MM.1S (cell line): ENCODE measurements at regions not wholly inside any gene's neighbourhood (a gene's known extent, or its start where the extent isn't known, plus 50 kb on each side); places are given as distances from the start of the nearest gene placed in this dataset.

ENCODE experiments used
- DNase-seq: peaks from one replicate; pipeline ENCODE4 v3.0.0-alpha.2; 2015
- H2AFZ ChIP-seq: fragments of 300-600 bp; sonication (generic); 2 replicates; pipeline ENCODE4 v1.6.0; 2016; ENCODE audit warnings: antibody characterized with exemption, low read length
- H3F3A ChIP-seq: fragments of 300-600 bp; sonication (generic); 2 replicates; pipeline ENCODE4 v1.6.1; 2016; ENCODE audit warnings: mild to moderate bottlenecking, antibody characterized with exemption, low read length, moderate library complexity, mixed read lengths; ENCODE audit not compliant: insufficient read depth
- H3K27ac ChIP-seq: fragments of 300-600 bp; sonication (generic); 2 replicates; pipeline ENCODE4 v1.5.1; 2016; ENCODE audit warnings: mild to moderate bottlenecking, low read length
- H3K27me3 ChIP-seq: fragments of 300-600 bp; sonication (generic); replicated peaks from 2 replicates; pipeline ENCODE4 v1.6.0; 2016; ENCODE audit warnings: low read length; ENCODE audit not compliant: insufficient read depth
- H3K36me3 ChIP-seq: fragments of 300-600 bp; sonication (generic); replicated peaks from 2 replicates; pipeline ENCODE4 v1.6.1; 2016; ENCODE audit warnings: mild to moderate bottlenecking, low read length, mixed read lengths; ENCODE audit not compliant: insufficient read depth
- H3K4me1 ChIP-seq: fragments of 300-600 bp; sonication (generic); 2 replicates; pipeline ENCODE4 v1.6.1; 2016; ENCODE audit warnings: low read length, mixed read lengths
- H3K4me2 ChIP-seq: fragments of 300-600 bp; sonication (generic); 2 replicates; pipeline ENCODE4 v1.6.0; 2016; ENCODE audit warnings: low read depth, low read length
- H3K4me3 ChIP-seq: fragments of 300-600 bp; sonication (generic); 2 replicates; pipeline ENCODE4 v1.5.1; 2016; ENCODE audit warnings: low read length, mixed read lengths
- H3K79me2 ChIP-seq: fragments of 300-600 bp; sonication (generic); 2 replicates; pipeline ENCODE4 v1.6.1; 2016; ENCODE audit warnings: mixed run types, low read length, mixed read lengths
- H3K9ac ChIP-seq: fragments of 300-600 bp; sonication (generic); 2 replicates; pipeline ENCODE4 v1.6.1; 2016; ENCODE audit warnings: low read length, mixed read lengths
- H3K9me2 ChIP-seq: fragments of 300-600 bp; sonication (generic); replicated peaks from 2 replicates; pipeline ENCODE4 v1.6.1; 2016; ENCODE audit warnings: mild to moderate bottlenecking, low read length, mixed read lengths; ENCODE audit not compliant: insufficient read depth
- H3K9me3 ChIP-seq: fragments of 300-600 bp; sonication (generic); replicated peaks from 2 replicates; pipeline ENCODE4 v1.6.1; 2016; ENCODE audit warnings: mild to moderate bottlenecking, low read length, mixed read lengths; ENCODE audit not compliant: insufficient read depth
- H4K20me1 ChIP-seq: fragments of 300-600 bp; sonication (generic); 2 replicates; pipeline ENCODE4 v1.6.1; 2016; ENCODE audit warnings: mild to moderate bottlenecking, low read length, moderate library complexity, mixed read lengths; ENCODE audit not compliant: insufficient read depth
- EZH2 ChIP-seq: fragments of 300-600 bp; sonication (generic); optimal IDR thresholded peaks from 2 replicates; pipeline ENCODE3; 2017; ENCODE audit warnings: low read depth, mild to moderate bottlenecking, antibody characterized with exemption, low read length, mixed read lengths
- EZH2phosphoT487 ChIP-seq: fragments of 300-600 bp; sonication (generic); IDR thresholded peaks from 2 replicates; pipeline ENCODE4 v1.6.1; 2018; ENCODE audit warnings: antibody characterized with exemption, low read length
- TF ChIP-seq, protein P1 (sequence below): fragments of 300-600 bp; sonication (generic); IDR thresholded peaks from 2 replicates; pipeline ENCODE4 v1.5.1; 2016; ENCODE audit warnings: antibody characterized with exemption, low read length, mixed read lengths

GRCh38 chr12:105733579-105733978 is 403.1 kb downstream of the C12orf75 start:
- Histone ChIP-seq H4K20me1 (no peaks in the 10 kb centered on the region), H3K4me2 (no peak overlapping the region)
- no peak for DNase-seq

GRCh38 chr12:105736498-105736897 is 402.3 kb downstream of the NUAK1 start:
- Histone ChIP-seq H3K4me3 (no peak overlapping the region), H3F3A (no peaks in the 10 kb centered on the region), H4K20me1 (no peaks in the 10 kb centered on the region), H3K27me3 (no peaks in the 10 kb centered on the region), H3K4me1 (no peaks in the 10 kb centered on the region), H3K9me2 (no peaks in the 10 kb centered on the region), H3K4me2 (no peak overlapping the region), H3K79me2 (no peaks in the 10 kb centered on the region), H3K36me3 (no peaks in the 10 kb centered on the region), H3K9ac (no peak overlapping the region), H2AFZ (no peak overlapping the region), H3K27ac (no peak overlapping the region), H3K9me3 (no peaks in the 10 kb centered on the region)
- no peak for TF ChIP-seq EZH2
- TF ChIP-seq EZH2phosphoT487: no peak
- TF ChIP-seq, protein P1, sequence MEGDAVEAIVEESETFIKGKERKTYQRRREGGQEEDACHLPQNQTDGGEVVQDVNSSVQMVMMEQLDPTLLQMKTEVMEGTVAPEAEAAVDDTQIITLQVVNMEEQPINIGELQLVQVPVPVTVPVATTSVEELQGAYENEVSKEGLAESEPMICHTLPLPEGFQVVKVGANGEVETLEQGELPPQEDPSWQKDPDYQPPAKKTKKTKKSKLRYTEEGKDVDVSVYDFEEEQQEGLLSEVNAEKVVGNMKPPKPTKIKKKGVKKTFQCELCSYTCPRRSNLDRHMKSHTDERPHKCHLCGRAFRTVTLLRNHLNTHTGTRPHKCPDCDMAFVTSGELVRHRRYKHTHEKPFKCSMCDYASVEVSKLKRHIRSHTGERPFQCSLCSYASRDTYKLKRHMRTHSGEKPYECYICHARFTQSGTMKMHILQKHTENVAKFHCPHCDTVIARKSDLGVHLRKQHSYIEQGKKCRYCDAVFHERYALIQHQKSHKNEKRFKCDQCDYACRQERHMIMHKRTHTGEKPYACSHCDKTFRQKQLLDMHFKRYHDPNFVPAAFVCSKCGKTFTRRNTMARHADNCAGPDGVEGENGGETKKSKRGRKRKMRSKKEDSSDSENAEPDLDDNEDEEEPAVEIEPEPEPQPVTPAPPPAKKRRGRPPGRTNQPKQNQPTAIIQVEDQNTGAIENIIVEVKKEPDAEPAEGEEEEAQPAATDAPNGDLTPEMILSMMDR: no peak
- DNase-seq: no peak

More at GRCh38 chr12:105733579-105733978, 403.1 kb downstream of the C12orf75 start:
- H3K9me2 ChIP-seq: no peaks in the 10 kb centered on the region
- H3K9ac ChIP-seq: no peak overlapping the region
- no peaks in the 10 kb centered on the region for H3K36me3 ChIP-seq
- no peak overlapping the region for H2AFZ ChIP-seq
- H3K4me3 ChIP-seq: no peak overlapping the region
- TF ChIP-seq, protein P1: no peak
- TF ChIP-seq EZH2phosphoT487 (no peak), EZH2 (no peak)
- no peaks in the 10 kb centered on the region for H3K4me1 ChIP-seq
- H3K79me2 ChIP-seq: no peaks in the 10 kb centered on the region
- H3K9me3 ChIP-seq: no peaks in the 10 kb centered on the region
- H3F3A ChIP-seq: no peaks in the 10 kb centered on the region
- no peaks in the 10 kb centered on the region for H3K27me3 ChIP-seq
- H3K27ac ChIP-seq: no peak overlapping the region

DNA sequence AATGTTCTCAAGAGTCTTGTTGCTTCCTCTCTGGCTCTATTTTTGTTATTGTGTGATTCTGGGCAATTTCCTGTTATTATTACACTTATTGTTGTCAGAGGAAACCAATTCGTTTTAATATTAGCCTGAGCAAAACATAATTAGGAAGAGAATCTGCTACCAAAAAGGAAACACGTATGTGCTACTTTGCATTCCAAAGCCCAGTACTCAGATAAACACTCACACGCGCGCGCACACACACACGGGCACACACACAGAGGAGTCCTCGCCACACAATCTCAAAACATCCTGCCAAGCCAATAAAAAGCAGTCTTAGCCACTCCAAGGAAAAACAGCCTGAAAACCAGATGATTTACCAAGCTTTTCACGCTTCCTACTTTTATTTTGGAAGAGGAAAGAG is 400.7 kb downstream of the NUAK1 start:
- H3K9me2 ChIP-seq: no peaks in the 10 kb centered on the region
- no peak overlapping the region for H3K27ac ChIP-seq
- H2AFZ ChIP-seq: no peak overlapping the region
- H3K4me1 ChIP-seq: no peaks in the 10 kb centered on the region
- H3K4me3 ChIP-seq: no peak overlapping the region
- TF ChIP-seq EZH2phosphoT487 (no peak), EZH2 (no peak)
- TF ChIP-seq, protein P1: no peak
- no peaks in the 10 kb centered on the region for H3K27me3 ChIP-seq
- H3K79me2 ChIP-seq: no peaks in the 10 kb centered on the region
- H3K4me2 ChIP-seq: no peak overlapping the region
- H4K20me1 ChIP-seq: no peaks in the 10 kb centered on the region
- no peak overlapping the region for H3K9ac ChIP-seq
- DNase-seq: no peak
- H3K36me3 ChIP-seq: no peaks in the 10 kb centered on the region
- no peaks in the 10 kb centered on the region for H3F3A ChIP-seq
- H3K9me3 ChIP-seq: no peaks in the 10 kb centered on the region
